ENCODE measurements at regions not wholly inside any gene's neighbourhood (a gene's known extent, or its start where the extent isn't known, plus 50 kb on each side); places are given as distances from the start of the nearest gene placed in this dataset.

DNA sequence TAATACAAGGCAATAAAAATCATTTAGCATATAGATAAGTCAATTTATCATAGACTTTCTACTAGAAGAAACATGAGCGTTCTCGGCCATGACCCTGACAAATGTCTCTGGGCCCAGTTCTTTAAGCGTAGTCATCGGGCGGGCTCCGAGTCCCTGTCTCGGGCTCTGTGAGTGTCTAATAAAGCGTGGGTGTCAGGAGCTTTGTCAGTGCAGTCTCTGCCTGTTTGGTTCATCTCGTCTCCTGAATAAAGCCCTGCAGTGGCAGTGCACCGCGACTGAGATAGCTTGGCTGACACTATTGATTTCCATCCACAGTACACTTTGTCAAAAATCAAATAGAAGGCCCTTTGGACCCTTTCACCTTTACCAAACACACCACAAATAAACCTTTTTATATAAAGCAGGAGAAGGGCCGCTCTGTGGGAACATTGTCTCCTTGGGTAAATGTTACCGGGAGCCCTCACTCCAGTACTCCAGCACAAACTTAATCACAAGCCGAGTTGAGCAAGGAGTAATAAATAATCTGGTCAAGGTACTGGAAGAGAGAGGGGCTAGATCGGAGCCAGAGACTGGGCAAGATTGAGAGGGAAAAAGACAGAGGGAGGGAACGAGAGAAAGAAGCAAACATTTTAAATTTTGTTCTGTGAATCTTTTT is 368.2 kb upstream of the TSHZ3 start:
- TF ChIP-seq, protein P1, sequence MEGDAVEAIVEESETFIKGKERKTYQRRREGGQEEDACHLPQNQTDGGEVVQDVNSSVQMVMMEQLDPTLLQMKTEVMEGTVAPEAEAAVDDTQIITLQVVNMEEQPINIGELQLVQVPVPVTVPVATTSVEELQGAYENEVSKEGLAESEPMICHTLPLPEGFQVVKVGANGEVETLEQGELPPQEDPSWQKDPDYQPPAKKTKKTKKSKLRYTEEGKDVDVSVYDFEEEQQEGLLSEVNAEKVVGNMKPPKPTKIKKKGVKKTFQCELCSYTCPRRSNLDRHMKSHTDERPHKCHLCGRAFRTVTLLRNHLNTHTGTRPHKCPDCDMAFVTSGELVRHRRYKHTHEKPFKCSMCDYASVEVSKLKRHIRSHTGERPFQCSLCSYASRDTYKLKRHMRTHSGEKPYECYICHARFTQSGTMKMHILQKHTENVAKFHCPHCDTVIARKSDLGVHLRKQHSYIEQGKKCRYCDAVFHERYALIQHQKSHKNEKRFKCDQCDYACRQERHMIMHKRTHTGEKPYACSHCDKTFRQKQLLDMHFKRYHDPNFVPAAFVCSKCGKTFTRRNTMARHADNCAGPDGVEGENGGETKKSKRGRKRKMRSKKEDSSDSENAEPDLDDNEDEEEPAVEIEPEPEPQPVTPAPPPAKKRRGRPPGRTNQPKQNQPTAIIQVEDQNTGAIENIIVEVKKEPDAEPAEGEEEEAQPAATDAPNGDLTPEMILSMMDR (IDR thresholded peaks at IDR 0.05) = no peak
- no peak for DNase-seq
- intact Hi-C loops (cut with DNase I) = no loop called here
- Histone ChIP-seq H3K9me3 (no peaks in the 10 kb centered on the region), H3K27me3 (no peaks in the 10 kb centered on the region), H3K36me3 (no peaks in the 10 kb centered on the region), H3K4me3 (no peak overlapping the region), H3K4me1 (no peaks in the 10 kb centered on the region), H3K9ac (ENCODE audit: low read depth in 2 of 2, low read length in 2 of 2) (no peak overlapping the region), H3K27ac (no peak overlapping the region)

DNA sequence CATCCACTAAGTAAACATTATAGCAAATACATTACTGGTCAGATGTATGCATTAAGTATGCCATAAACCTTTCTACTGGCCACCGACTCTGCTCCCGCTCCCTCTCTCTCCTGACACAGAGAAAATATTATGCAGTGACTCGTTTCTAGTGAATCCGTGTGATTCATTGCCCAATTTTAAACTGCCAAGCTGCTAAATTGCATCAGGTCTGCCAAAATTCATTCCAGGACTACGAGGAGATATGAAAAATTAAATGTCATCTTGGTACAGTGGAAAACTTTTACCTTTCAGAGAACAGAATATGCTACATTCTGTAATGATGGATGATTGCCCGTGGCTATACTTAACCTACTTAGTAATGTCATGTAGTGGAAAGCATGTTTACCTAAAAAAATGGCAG is 368.8 kb upstream of the TSHZ3 start:
- no peak for DNase-seq
- no peak overlapping the region for H3K9ac ChIP-seq (ENCODE audit: low read depth in 2 of 2, low read length in 2 of 2)
- intact Hi-C loops (cut with DNase I) = no loop called here
- no peak overlapping the region for H3K4me3 ChIP-seq
- no peaks in the 10 kb centered on the region for H3K27me3 ChIP-seq
- no peak overlapping the region for H3K27ac ChIP-seq
- no peaks in the 10 kb centered on the region for H3K36me3 ChIP-seq
- TF ChIP-seq, protein P1 (IDR thresholded peaks at IDR 0.05) = no peak
- H3K9me3 ChIP-seq = no peaks in the 10 kb centered on the region
- H3K4me1 ChIP-seq = no peaks in the 10 kb centered on the region

DNA sequence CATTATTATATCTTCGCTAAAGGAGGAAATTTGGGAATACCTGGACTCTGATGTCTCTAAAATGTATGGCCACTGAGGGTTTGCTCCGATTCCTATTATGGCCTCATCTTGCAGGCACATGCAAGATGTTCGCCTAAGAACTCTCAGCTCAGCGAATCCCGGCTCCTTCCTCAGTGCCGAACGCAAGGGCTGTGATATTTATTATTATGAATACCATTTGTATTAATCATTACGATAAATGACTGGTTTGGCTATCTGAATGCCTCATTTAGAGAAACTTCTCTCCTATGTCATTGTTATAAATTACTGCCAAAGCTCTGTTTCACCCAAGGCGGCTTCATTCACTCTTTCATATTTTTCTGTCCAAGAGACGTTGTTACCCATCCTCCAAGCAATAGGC is 369.7 kb upstream of the TSHZ3 start:
- H3K27me3 ChIP-seq = no peaks in the 10 kb centered on the region
- no peaks in the 10 kb centered on the region for H3K4me1 ChIP-seq
- H3K36me3 ChIP-seq = no peaks in the 10 kb centered on the region
- no peak for DNase-seq
- H3K4me3 ChIP-seq = no peak overlapping the region
- TF ChIP-seq, protein P1 (IDR thresholded peaks at IDR 0.05) = no peak
- H3K9me3 ChIP-seq = no peaks in the 10 kb centered on the region
- intact Hi-C loops (cut with DNase I) = no loop called here
- H3K27ac ChIP-seq = no peak overlapping the region
- no peak overlapping the region for H3K9ac ChIP-seq (ENCODE audit: low read depth in 2 of 2, low read length in 2 of 2)

DNA sequence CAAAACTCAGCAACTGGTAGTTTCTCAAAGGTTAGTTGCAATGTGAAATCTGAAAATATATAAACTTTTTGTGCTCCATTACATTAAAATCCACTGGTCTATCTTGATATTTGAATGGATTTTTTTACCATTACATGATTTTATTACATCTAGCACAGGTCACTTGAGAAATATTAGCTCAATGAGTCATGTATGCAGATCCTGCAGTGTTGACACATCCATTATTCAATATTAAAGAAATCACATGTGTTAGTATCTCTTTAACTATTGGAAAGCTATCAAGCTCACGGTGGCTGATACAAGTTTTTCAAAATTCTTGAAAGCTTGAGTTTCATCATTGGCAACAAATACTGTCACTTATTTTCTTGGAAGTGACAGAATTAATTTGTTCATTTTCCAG is 373.9 kb upstream of the TSHZ3 start:
- no peaks in the 10 kb centered on the region for H3K4me1 ChIP-seq
- no peak overlapping the region for H3K9ac ChIP-seq (ENCODE audit: low read depth in 2 of 2, low read length in 2 of 2)
- no peaks in the 10 kb centered on the region for H3K36me3 ChIP-seq
- no peak for DNase-seq
- intact Hi-C loops (cut with DNase I) = no loop called here
- no peaks in the 10 kb centered on the region for H3K9me3 ChIP-seq
- H3K27ac ChIP-seq = no peak overlapping the region
- H3K4me3 ChIP-seq = no peak overlapping the region
- H3K27me3 ChIP-seq = no peaks in the 10 kb centered on the region
- TF ChIP-seq, protein P1 (IDR thresholded peaks at IDR 0.05) = no peak

DNA sequence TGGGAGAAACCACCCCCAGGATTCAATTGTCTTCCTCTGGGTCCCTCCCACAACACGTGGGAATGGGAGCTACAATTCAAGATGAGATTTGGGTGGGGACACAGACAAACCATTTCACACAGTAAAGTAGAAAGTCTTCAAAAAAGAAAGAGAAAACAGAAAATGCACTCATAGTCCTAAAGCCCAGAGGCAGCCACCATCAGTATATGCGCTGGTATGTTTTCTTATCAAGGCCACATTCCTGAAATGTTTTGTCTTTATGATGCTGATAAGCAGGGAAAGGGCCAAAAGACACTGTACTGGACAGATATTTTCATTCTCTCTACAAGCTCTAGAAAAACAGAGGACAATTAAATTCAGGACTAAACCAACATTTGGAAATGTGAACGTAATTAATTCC is 375.8 kb upstream of the TSHZ3 start:
- Histone ChIP-seq H3K9me3 (no peaks in the 10 kb centered on the region), H3K9ac (ENCODE audit: low read depth in 2 of 2, low read length in 2 of 2) (no peak overlapping the region), H3K27me3 (no peaks in the 10 kb centered on the region), H3K36me3 (no peaks in the 10 kb centered on the region), H3K4me3 (no peak overlapping the region), H3K4me1 (no peaks in the 10 kb centered on the region), H3K27ac (no peak overlapping the region)
- DNase-seq = no peak
- TF ChIP-seq, protein P1 (IDR thresholded peaks at IDR 0.05) = no peak
- intact Hi-C loops (cut with DNase I) = no loop called here
